ENCODE measurements at regions not wholly inside any gene's neighbourhood (a gene's known extent, or its start where the extent isn't known, plus 50 kb on each side); places are given as distances from the start of the nearest gene placed in this dataset.

- CTCF ChIA-PET, result no interaction called here
Observed at GRCh38 chr4:160869899-160870298, 1293.9 kb downstream of the FSTL5 start.

DNA sequence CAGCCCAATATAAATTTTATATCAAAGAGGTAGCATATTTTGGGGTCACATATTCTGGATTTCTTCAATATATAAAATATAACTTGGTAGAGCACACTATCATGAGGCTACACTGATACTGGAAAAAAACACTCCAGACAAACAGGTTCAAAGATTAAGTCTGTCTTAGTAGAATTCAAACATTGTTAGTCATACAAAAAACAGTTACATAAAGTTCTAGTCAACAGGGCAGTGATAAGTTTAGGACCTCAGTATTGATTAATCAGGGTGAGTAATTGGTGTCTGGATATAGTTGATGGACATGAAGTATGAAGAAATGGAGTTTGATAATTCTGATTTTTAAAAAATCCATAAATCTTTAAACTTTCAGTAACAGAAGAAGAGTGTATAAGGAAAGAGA, 1291.3 kb downstream of the FSTL5 start:
- DNase-seq (ENCODE audit: low read depth, low spot score) (no peak), ATAC-seq (no peak)
- H3K4me1 ChIP-seq (ENCODE audit: control insufficient read depth, insufficient read depth, low read length), result no peaks in the 10 kb centered on the region
- H3K36me3 ChIP-seq (ENCODE audit: control insufficient read depth, insufficient read depth, low read length), result no peaks in the 10 kb centered on the region
- TF ChIP-seq, protein P1, sequence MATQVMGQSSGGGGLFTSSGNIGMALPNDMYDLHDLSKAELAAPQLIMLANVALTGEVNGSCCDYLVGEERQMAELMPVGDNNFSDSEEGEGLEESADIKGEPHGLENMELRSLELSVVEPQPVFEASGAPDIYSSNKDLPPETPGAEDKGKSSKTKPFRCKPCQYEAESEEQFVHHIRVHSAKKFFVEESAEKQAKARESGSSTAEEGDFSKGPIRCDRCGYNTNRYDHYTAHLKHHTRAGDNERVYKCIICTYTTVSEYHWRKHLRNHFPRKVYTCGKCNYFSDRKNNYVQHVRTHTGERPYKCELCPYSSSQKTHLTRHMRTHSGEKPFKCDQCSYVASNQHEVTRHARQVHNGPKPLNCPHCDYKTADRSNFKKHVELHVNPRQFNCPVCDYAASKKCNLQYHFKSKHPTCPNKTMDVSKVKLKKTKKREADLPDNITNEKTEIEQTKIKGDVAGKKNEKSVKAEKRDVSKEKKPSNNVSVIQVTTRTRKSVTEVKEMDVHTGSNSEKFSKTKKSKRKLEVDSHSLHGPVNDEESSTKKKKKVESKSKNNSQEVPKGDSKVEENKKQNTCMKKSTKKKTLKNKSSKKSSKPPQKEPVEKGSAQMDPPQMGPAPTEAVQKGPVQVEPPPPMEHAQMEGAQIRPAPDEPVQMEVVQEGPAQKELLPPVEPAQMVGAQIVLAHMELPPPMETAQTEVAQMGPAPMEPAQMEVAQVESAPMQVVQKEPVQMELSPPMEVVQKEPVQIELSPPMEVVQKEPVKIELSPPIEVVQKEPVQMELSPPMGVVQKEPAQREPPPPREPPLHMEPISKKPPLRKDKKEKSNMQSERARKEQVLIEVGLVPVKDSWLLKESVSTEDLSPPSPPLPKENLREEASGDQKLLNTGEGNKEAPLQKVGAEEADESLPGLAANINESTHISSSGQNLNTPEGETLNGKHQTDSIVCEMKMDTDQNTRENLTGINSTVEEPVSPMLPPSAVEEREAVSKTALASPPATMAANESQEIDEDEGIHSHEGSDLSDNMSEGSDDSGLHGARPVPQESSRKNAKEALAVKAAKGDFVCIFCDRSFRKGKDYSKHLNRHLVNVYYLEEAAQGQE (IDR thresholded peaks at IDR 0.05; ENCODE audit: insufficient read depth in 1 of 2, low read depth in 2 of 2, low read length in 1 of 2), result no peak
- no peak for TF ChIP-seq TCF7L2 (IDR thresholded peaks at IDR 0.05; ENCODE audit: low read depth, low read length)
- no peak for TF ChIP-seq POLR2AphosphoS5 (IDR thresholded peaks at IDR 0.05; ENCODE audit: low read depth, low read length)
- no peak for TF ChIP-seq SIN3A (IDR thresholded peaks at IDR 0.05; ENCODE audit: borderline replicate concordance, insufficient read depth, low read depth, low read length)
- TF ChIP-seq CTCF (IDR thresholded peaks at IDR 0.05), result no peak
- no peaks in the 10 kb centered on the region for H3K27me3 ChIP-seq (ENCODE audit: control insufficient read depth, insufficient read depth, low read length)
- ChIA-PET CTCF (no interaction called here), POLR2A (no interaction called here)
- H3K9me3 ChIP-seq (ENCODE audit: control insufficient read depth, insufficient read depth, low read depth, low read length), result no peaks in the 10 kb centered on the region
- no peak overlapping the region for H3K27ac ChIP-seq (ENCODE audit: low read length)
- no TSS peak for BruUV-seq (replicated peaks)
- in situ Hi-C loops (cut with HindIII; ENCODE audit: low pct_unique_long_range_greater_than_20kb, low sequenced_read_pairs) (no loop called here), intact Hi-C loops (cut with micrococcal nuclease; ENCODE audit: unreplicated experiment) (no loop called here)
- H3K4me3 ChIP-seq (ENCODE audit: low read depth in 2 of 2, low read length in 2 of 2), result no peak overlapping the region

More at GRCh38 chr4:160869899-160870298, 1293.9 kb downstream of the FSTL5 start:
- H3K27ac ChIP-seq (ENCODE audit: low read length), result no peak overlapping the region
- no peaks in the 10 kb centered on the region for H3K4me1 ChIP-seq (ENCODE audit: control insufficient read depth, insufficient read depth, low read length)
- in situ Hi-C loops (cut with HindIII; ENCODE audit: low pct_unique_long_range_greater_than_20kb, low sequenced_read_pairs) (no loop called here), intact Hi-C loops (cut with micrococcal nuclease; ENCODE audit: unreplicated experiment) (no loop called here)
- DNase-seq (ENCODE audit: low read depth, low spot score) (no peak), ATAC-seq (no peak)
- no TSS peak for BruUV-seq (replicated peaks)
- H3K4me3 ChIP-seq (ENCODE audit: low read depth in 2 of 2, low read length in 2 of 2), result no peak overlapping the region
- H3K36me3 ChIP-seq (ENCODE audit: control insufficient read depth, insufficient read depth, low read length), result no peaks in the 10 kb centered on the region
- TF ChIP-seq SIN3A (IDR thresholded peaks at IDR 0.05; ENCODE audit: borderline replicate concordance, insufficient read depth, low read depth, low read length), result no peak
- no peak for TF ChIP-seq POLR2AphosphoS5 (IDR thresholded peaks at IDR 0.05; ENCODE audit: low read depth, low read length)
- TF ChIP-seq, protein P1 (IDR thresholded peaks at IDR 0.05; ENCODE audit: insufficient read depth in 1 of 2, low read depth in 2 of 2, low read length in 1 of 2), result no peak
- no peak for TF ChIP-seq TCF7L2 (IDR thresholded peaks at IDR 0.05; ENCODE audit: low read depth, low read length)
- TF ChIP-seq CTCF (IDR thresholded peaks at IDR 0.05), result no peak
- POLR2A ChIA-PET, result no interaction called here
- H3K9me3 ChIP-seq (ENCODE audit: control insufficient read depth, insufficient read depth, low read depth, low read length), result no peaks in the 10 kb centered on the region
- H3K27me3 ChIP-seq (ENCODE audit: control insufficient read depth, insufficient read depth, low read length), result no peaks in the 10 kb centered on the region

Data from Panc1 (cell line).